ENCODE measurements at regions not wholly inside any gene's neighbourhood (a gene's known extent, or its start where the extent isn't known, plus 50 kb on each side); places are given as distances from the start of the nearest gene placed in this dataset.

- intact Hi-C loops (cut with DNase I) = no loop called here
- peaks cover 0 to 3% of the 10 kb centered on the region in 2 donors for H3K9me3 ChIP-seq
- H3K36me3 ChIP-seq = no peaks in the 10 kb centered on the region
- no peak overlapping the region for H3K4me3 ChIP-seq
- TF ChIP-seq EP300 (IDR thresholded peaks at IDR 0.05) (no peak), POLR2A (IDR thresholded peaks at IDR 0.05) (no peak), CTCF (IDR thresholded peaks at IDR 0.05) (no peak)
- 95 to 98% (median 98%) methylated on average over 1 of the region's 1 CpG for WGBS, 3 donors
- no peak overlapping the region for H3K27ac ChIP-seq
- DNase-seq = no peak
- H3K4me1 ChIP-seq (ENCODE audit: insufficient read depth) = no peaks in the 10 kb centered on the region
- H3K27me3 ChIP-seq = no peaks in the 10 kb centered on the region
Observed at GRCh38 chr2:15111718-15112117, 449.4 kb downstream of the NBAS start.

GRCh38 chr2:15112216-15112615, 448.9 kb downstream of the NBAS start:
- Histone ChIP-seq H3K27me3 (no peaks in the 10 kb centered on the region), H3K4me1 (ENCODE audit: insufficient read depth) (no peaks in the 10 kb centered on the region), H3K27ac (no peak overlapping the region), H3K9me3 (peaks cover 0 to 3% of the 10 kb centered on the region in 2 donors), H3K36me3 (no peaks in the 10 kb centered on the region), H3K4me3 (no peak overlapping the region)
- intact Hi-C loops (cut with DNase I) = no loop called here
- DNase-seq = no peak
- WGBS, 3 donors = 89 to 100% (median 92%) methylated on average over 1 of the region's 1 CpG
- no peak for TF ChIP-seq EP300 (IDR thresholded peaks at IDR 0.05)
- TF ChIP-seq CTCF (IDR thresholded peaks at IDR 0.05) = no peak
- no peak for TF ChIP-seq POLR2A (IDR thresholded peaks at IDR 0.05)

- TF ChIP-seq EP300 (IDR thresholded peaks at IDR 0.05) (no peak), CTCF (IDR thresholded peaks at IDR 0.05) (no peak), POLR2A (IDR thresholded peaks at IDR 0.05) (no peak)
- DNase-seq = no peak
- Histone ChIP-seq H3K36me3 (no peaks in the 10 kb centered on the region), H3K27ac (no peak overlapping the region), H3K4me1 (ENCODE audit: insufficient read depth) (no peaks in the 10 kb centered on the region), H3K27me3 (no peaks in the 10 kb centered on the region), H3K4me3 (no peak overlapping the region), H3K9me3 (peaks cover 0 to 3% of the 10 kb centered on the region in 2 donors)
- intact Hi-C loops (cut with DNase I) = no loop called here
Observed at GRCh38 chr2:15115776-15116175, 445.4 kb downstream of the NBAS start.

GRCh38 chr2:15116830-15117229, 444.3 kb downstream of the NBAS start:
- no peak for DNase-seq
- TF ChIP-seq CTCF (IDR thresholded peaks at IDR 0.05) (no peak), EP300 (IDR thresholded peaks at IDR 0.05) (no peak), POLR2A (IDR thresholded peaks at IDR 0.05) (no peak)
- intact Hi-C loops (cut with DNase I) = no loop called here
- Histone ChIP-seq H3K4me3 (no peak overlapping the region), H3K9me3 (no peaks in the 10 kb centered on the region), H3K27me3 (no peaks in the 10 kb centered on the region), H3K27ac (no peak overlapping the region), H3K4me1 (ENCODE audit: insufficient read depth) (no peaks in the 10 kb centered on the region), H3K36me3 (no peaks in the 10 kb centered on the region)
- 91 to 96% (median 92%) methylated on average over 6 of the region's 6 CpGs for WGBS, 3 donors

All from ovary (tissue), 7 donors.